Keratinocyte (primary cell): ENCODE measurements at regions not wholly inside any gene's neighbourhood (a gene's known extent, or its start where the extent isn't known, plus 50 kb on each side); places are given as distances from the start of the nearest gene placed in this dataset.

Experiments
- CTCF ChIP-seq, 3 experiments: IDR thresholded peaks in 1 of 3; conservative IDR thresholded peaks in 1 of 3; optimal IDR thresholded peaks in 1 of 3; 2 replicates in 2 of 3; 3 replicates in 1 of 3; pipeline versions ENCODE3 to v1.5.1; 2011; ENCODE audit warnings: low read length in 3 of 3, mild to moderate bottlenecking in 3 of 3, moderate library complexity in 2 of 3, control low read depth in 1 of 3, inconsistent platforms in 1 of 3; ENCODE audit not compliant: insufficient read depth in 2 of 3; ENCODE audit errors: extremely low read depth in 1 of 3
- EZH2 ChIP-seq: IDR thresholded peaks from one replicate; pipeline ENCODE4 v1.6.1; 2012; ENCODE audit warnings: inconsistent platforms, mild to moderate bottlenecking, low read length, moderate library complexity

GRCh38 chr6:122012578-122012977, 386.9 kb upstream of the HSF2 start:
- TF ChIP-seq CTCF (optimal IDR thresholded peaks at IDR 0.05 in 1 of 3, IDR thresholded peaks at IDR 0.05 in 1 of 3, conservative IDR thresholded peaks at IDR 0.05 in 1 of 3; ENCODE audit: extremely low read depth in 1 of 3, insufficient read depth in 2 of 3, low read length in 3 of 3) (no peak), EZH2 (no peak)
